Stimulated activated CD8-positive, alpha-beta memory T cell treated with anti-CD3 and anti-CD28 coated beads, Interleukin-15, amount 100 ng/mL, for 24 hours (primary cell): ENCODE measurements at regions not wholly inside any gene's neighbourhood (a gene's known extent, or its start where the extent isn't known, plus 50 kb on each side); places are given as distances from the start of the nearest gene placed in this dataset.
"Not testable (repeated sequence)": the region's sequence is repeated elsewhere in the genome, so short reads cannot be mapped to it uniquely, and the experiment has no call there.

Source experiments
- DNase-seq: peaks from one replicate; pipeline ENCODE4 v3.0.0-alpha.2; 2020; ENCODE audit warnings: low read depth

DNA sequence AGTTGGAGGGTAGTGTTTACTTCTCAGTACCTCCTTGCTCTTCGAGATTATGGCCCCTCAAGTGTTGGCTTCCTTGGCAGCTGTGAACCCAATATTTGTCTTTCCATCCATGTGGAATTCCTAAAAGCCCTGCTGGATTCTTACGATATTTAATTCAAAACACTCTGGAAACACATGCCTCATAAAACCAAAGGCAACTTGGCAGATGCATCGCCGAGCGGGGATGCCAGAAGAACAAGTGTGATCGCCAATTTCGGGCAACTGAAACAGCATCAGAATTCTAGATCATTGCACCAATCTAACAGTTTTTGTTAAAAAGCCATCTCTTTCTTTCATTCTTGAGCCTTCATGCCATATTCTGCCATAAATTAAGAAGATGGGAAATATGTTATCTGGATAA lies 934.4 kb downstream of the AACS start:
- DNase-seq, result no peak

GRCh38 chr12:126019385-126019784 lies 954.1 kb downstream of the AACS start:
- no peak for DNase-seq

- DNase-seq, result no peak
Observed at GRCh38 chr12:126021675-126022074, 956.4 kb downstream of the AACS start.

GRCh38 chr12:126027825-126028224 lies 962.6 kb downstream of the AACS start:
- DNase-seq, result no peak

DNA sequence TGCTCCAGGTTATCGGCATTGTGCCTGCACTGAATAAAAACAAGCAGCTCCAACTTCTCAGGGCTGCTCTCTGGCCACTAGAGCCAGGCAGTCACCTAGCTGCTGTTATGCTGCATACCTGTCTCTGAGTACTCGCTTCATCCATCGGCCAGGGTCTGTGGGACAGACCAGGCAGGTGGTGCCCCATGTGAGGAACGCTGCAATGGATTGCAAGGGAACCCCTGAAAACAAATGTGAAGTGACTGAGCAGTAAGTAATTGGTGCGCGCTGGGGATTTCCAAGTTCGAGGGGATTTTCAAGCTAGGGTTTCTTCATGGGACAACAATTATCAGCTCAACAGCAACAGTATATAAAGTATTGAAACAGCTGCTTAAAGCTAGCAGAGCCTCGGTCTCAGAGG lies 965.3 kb downstream of the AACS start:
- no peak for DNase-seq

DNA sequence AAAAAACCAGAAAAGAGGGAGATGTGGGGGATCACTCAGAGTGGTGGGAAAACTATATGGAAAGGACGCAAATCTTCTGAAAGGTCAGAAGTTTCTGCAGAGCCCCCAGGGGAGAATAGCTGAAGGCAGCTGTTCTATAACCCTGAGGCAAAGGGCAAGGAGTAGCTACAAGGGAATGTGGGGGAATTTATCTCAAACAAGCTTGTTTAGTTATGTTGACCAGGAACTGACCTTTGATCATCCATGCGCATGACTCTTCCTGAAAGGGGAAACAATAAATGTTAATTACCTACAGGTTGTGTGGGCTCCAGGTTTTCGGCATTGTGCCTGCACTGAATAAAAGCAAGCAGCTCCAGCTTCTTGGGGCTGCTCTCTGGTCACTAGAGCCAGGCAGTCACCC lies 968.5 kb downstream of the AACS start:
- no peak for DNase-seq

DNA sequence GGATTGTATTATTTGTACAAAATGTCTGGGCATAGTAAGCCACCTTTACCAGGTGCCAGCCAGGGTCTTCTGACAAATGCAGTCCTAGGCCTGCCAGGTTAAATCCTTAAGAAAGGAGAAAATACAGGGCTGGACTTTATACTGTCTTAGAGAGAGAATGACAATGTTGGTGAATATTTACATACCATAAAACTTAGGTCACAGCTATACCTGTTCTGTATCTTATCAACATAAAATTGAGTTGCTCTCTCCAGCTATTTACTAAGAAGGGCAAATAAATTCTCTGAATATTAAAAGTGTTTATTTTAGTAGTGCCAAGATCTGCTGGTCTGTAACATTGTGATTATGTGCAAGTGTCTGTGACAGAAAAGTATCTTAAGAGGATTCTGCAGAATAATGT lies 971.1 kb downstream of the AACS start:
- no peak for DNase-seq

- no peak for DNase-seq
Observed at GRCh38 chr12:126038434-126038833, 973.2 kb downstream of the AACS start.

DNA sequence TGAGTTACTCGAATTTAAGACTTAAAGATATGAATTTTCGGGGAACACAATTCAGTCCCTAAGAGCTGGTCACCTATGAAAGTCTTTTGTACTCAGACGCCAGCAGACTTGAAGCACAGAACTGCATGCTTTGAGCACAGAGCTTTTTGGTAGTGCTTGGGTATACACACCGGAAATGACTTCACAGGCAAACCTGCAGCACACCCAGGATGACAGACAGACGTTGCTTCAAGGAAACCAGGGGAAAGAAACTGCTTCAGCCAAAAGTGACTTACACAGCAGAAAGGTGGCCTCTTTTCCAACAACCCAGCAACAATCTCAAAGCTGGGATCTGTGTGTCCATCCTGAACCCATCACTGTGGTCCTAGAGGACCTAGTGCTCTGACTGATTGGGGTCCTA lies 975.1 kb downstream of the AACS start:
- DNase-seq, result no peak

- DNase-seq, result no peak
Observed at GRCh38 chr12:126042286-126042685, 977.1 kb downstream of the AACS start.

GRCh38 chr12:126049501-126049900 lies 984.3 kb downstream of the AACS start:
- DNase-seq, result not testable (repeated sequence)

DNA sequence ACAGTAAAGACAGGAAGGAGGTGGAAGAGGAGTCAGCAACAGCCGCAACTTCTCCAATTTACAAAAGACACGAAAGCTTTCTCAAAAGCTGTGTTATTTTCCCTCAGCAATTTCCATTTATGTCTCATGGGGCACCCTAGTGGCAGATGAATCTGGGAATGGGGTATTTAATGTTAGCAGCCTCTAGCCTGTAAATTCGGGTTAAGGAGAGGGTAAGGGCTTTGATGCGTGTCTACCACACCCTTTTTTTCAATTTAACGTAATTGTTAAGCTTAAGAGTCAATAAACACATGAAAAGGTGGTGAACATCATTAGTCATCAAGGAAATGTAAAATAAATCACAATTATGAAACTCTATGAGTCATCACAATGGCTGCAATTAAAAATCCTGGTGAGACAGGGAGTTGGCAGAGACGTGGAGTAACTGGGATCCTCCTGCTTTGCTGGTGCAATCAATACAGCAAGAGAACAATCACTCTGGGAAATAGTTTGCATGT lies 986.4 kb downstream of the AACS start:
- DNase-seq, result no peak

DNA sequence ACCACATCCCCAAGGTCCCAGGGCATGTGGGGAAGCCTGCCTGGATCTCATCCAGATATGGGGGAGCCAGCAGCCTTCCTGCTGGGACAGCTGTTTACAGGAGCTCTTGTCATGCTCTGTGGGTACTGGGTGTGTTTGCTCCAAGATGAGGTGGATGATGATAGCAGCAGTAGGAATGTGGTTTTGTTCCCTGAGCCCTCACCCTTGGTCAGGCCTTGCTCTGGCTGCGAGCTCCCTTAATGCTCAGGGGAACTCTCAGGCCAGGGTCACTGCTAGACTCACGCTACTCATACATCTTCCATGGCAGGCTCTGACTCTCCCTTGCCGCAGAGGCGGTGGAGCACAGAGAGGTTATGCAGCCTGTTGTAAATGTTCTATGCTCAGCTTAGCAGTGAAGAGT lies 990.3 kb downstream of the AACS start:
- DNase-seq, result no peak

GRCh38 chr12:126061777-126062176 lies 996.5 kb downstream of the AACS start:
- DNase-seq, result no peak

GRCh38 chr12:126064028-126064427 lies 998.8 kb downstream of the AACS start:
- no peak for DNase-seq

DNA sequence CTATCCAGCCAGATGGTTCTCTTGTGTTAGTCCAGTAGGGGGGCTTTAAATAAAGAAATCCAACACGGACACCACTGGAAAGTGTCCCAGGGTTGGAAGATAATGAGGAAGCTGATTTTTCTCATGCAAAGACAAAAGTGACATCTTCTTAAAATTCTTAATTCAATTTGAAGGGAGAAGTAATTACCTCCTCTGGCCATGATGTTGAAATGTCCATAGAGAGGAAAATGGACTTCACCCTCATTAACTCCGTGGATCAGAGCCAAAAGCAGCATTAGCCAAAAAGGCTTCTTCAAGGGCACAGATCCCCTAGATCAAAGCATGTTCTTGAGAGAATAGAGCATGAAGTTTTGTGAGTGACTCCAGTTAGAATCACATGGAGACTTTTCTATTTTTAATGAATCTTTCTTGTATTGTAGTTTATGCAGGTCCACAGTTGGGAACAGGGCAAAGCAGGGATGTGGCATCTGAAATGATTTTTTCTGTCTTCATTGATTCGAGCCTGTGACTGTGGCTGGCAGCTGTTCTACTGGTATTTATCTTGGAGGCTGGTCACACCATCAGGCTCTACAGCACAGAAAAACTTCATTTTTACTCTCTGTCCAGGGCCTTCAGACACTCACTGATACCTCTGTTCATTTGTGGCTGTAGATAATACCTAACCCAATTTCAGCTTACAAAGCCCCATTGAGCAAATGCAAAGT lies 1002.5 kb downstream of the AACS start:
- no peak for DNase-seq

DNA sequence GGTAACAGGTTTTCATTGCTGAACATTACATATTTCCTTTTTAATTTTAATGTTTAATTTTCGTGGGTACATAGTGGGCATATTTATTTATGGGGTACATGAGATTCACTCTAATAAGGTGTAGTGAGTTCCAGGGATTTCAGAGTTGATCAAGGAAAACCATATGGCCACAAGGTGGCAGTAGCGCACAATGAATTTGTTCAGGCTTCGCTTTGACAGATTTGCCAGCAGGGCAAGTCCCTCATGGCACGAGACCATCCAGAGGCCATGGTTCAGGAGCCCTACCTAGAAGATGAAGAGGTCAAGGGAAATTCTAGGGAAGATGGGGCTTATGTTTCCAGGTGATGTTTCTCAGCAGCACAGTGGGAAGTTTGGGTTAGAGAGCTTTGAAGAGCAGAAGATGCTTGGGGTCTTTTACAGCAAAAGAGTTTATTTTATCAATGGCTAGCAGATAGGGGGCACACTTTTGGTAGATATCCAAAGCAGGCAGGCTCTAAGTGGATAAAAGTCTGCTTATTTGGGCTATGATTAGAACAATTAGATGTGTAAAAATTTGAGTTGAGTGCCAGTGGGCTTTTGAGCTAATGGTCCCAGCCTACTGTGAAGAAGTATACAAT lies 1004.4 kb downstream of the AACS start:
- peak; percentile 14 for DNase-seq

- DNase-seq, result no peak
Observed at GRCh38 chr12:126076515-126076914, 1011.3 kb downstream of the AACS start.

DNA sequence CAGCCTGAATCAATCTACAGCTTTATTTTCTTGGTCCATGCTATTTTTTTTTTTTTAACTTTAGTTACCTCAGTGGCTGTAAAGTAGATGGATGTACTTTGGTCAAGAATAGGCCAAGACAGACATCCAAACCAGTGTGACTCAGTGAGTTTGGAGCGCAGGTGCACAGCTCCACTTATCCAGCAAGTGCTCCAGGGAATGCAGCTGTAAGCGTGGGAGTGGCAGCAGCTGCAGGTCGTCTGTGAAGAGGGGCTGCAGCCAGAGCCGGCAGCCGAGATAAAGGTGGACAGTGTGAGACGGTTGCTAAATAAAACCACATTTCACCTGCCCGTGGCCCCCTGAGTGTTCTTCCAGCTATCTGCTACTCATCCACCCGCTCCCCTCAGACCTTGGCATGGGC lies 1018.7 kb downstream of the AACS start:
- DNase-seq, result no peak

GRCh38 chr12:126084480-126084879 lies 1019.2 kb downstream of the AACS start:
- DNase-seq, result no peak

GRCh38 chr12:126086242-126086641 lies 1021.0 kb downstream of the AACS start:
- DNase-seq, result no peak

DNA sequence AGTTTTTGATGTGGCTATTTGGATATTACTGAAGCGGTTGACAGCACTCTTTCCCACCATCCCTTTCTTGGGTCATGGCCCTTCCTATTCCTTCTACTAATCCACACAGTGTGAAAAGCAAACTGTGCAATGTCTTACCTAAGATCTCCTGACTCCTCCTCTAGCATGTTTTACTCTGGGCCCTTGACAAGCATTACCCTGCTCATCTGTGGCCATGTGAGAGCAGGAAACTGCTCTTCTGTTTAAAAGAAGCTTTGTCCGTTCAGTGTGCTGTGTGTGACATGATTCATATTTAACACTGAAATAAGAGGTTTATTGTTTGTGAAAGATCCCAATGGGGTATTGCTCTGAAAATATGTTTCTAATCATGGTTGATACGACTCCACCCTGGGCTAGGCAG lies 1022.5 kb downstream of the AACS start:
- DNase-seq, result no peak

GRCh38 chr12:126093908-126094307 lies 1028.7 kb downstream of the AACS start:
- no peak for DNase-seq
